ENCODE measurements at regions not wholly inside any gene's neighbourhood (a gene's known extent, or its start where the extent isn't known, plus 50 kb on each side); places are given as distances from the start of the nearest gene placed in this dataset.
"Not testable (repeated sequence)": the region's sequence is repeated elsewhere in the genome, so short reads cannot be mapped to it uniquely, and the experiment has no call there.

DNA sequence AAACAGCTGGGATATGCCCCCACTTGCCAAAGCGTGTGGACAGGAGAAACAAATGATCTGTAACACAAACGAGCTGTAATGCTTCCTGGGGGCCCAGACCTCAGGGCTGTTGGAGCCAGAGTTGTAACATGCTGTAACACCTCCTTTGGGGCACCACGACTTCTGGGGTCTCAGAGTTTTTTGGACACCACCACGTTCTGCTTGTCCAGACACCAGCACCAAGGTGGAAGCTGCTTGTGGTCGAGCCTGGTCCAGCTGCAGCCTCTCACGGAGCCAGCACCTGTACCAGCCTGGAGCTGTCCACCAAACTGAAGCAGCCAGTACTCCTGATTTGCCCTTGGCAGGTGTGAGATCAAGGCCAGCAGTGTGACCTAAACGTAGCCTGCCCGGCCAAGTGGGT, 879.4 kb downstream of the SLC6A15 start:
- no peak for DNase-seq

- not testable (repeated sequence) for DNase-seq
Measured at GRCh38 chr12:84018556-84019179, 893.9 kb downstream of the SLC6A15 start.

- DNase-seq: no peak
Measured at GRCh38 chr12:84016956-84017355, 895.6 kb downstream of the SLC6A15 start.

DNA sequence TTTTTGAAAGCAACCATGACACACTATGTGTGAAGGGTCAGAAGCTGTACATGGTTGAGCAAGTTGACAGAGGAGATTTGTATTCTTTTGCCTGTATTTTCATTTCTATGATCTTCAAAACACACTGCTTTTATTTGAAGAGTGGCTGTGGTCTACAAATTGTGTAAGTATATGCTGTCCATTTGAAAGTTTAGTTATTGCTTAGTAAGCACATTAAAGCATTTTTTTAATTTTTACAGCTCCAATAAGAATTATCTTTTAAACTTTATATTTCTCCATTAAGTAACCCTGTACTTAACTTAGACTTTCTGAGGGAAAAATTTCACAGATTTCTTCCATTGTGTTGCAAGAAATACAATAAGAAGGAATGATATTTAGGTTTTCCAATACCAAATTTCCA, 915.2 kb downstream of the SLC6A15 start:
- no peak for DNase-seq

DNA sequence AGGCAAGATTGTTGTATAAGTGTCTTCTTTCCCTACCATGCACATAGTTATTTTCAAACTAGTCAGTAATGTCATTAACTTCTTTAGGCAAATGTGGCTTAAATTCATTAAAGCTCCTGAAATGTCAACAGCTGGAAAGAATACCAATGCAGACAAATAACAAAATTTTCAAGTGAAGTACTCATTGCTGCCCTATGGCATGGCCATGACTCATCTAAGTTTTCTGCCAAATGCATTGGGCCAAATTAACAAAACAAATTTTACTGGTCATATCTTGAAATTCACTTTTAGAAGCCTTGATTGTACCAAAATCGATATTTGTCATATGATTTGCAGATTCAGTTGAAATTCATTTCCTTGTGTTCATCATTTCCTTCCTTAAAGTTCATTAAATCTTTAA, 915.9 kb downstream of the SLC6A15 start:
- DNase-seq: no peak

DNA sequence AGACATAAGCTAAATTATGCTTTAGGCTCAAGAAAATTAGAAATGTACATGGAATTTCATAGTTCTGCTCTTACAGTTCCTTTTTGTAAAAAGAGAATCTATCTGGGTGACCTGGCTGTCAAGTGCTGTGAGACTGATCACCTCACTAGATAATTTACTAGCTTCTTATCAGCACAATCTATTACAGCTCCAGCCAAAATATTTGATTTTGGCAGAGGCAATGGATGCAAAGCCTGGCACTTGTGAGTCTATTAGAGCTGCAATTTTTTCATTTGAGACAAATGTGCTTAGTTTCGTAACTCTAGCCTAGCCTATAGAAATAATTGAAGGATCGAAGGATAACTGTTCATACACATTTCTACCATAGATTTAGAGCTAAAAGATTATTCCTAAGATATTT, 927.5 kb downstream of the SLC6A15 start:
- no peak for DNase-seq

GRCh38 chr12:83980398-83980797, 932.2 kb downstream of the SLC6A15 start:
- no peak for DNase-seq

DNA sequence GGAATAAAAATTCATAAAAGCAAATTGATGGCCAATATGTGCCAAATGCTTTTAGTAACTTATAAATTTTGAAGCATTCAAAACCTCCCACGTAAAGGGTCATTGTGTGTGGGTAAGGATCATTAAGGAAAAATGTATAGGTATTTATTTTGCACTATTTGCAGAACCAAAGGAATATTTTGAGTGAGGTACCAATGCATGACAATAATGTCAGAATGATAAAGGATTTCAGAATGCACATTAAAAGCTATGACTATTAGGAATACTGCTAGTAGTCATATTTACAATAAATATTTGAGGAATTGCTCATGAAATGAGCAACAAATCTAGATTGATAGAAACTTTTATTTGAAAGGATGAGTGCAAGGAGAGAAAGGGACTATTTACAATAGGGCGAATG, 932.8 kb downstream of the SLC6A15 start:
- DNase-seq: no peak

- DNase-seq: no peak
Measured at GRCh38 chr12:83971781-83972180, 940.8 kb downstream of the SLC6A15 start.

GRCh38 chr12:83960767-83961166, 951.8 kb downstream of the SLC6A15 start:
- DNase-seq: no peak

DNA sequence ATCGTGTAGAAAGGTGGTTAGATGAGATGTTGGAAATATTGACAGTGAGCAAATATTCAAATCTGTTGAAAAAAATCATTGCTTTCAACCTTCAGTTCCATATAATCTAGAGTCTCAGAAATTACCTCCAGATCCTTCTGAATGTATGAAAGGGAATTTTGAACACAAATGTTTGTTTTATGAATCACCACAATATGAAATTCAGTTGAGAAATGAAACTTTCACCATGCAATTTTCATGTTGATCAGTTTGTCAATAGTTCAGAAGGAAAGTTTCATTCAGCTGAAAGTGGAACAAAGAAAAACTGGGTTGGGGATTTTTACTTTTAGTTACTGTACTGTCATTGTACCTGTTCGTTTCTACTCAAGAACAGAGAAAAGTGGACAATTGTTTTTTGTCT, 953.6 kb downstream of the SLC6A15 start:
- no peak for DNase-seq

DNA sequence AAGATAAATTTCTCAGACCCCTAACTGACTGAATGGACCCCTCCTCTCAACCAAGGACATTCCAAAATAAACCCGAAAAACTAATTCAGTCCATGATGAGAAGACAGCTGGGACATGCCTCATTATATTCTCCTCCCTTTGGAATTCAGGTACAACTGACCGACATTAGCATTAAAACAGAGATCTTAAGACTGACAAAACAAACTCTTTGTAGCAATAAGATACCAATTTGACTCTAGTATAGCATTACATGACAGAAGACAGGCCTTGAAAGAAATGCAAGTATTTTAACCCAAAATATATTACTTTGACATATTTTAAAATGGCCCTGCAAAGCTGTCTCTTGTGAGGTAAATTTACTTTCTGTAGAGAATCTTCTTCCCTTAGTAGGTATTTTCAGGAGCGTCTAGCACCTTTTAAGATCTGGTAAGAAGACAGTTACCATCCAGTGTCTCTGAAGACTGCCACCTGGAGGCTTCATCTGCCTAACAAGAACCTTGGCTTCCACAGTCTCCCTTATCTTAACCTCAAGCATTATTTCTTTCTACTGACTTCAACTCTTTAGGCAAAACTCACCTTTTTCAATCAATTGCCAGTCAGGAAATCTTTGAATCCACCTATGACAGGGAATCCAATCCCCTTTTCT, 957.5 kb downstream of the SLC6A15 start:
- peak; percentile 2 for DNase-seq

- no peak for DNase-seq
Measured at GRCh38 chr12:83954071-83954789, 958.4 kb downstream of the SLC6A15 start.

DNA sequence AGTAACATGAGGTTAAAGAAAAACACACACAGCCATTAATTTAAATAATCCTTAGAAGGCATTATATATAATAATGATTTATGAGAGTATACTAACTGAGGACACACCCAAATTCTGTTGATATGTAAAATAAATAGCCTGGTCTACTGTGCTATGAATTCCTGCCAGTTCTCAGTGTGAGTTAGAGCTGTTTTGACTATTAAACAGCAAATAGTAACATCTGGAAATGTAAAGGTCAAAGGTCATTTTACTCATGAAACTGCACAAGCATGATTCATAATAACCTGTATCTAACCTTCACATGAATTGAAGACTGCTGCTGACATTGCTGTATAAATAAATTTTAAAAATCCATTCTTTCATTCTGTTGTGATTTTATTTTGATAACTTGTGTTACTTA, 966.7 kb downstream of the SLC6A15 start:
- DNase-seq: no peak

GRCh38 chr12:83939718-83940117, 972.9 kb downstream of the SLC6A15 start:
- DNase-seq: no peak

GRCh38 chr12:83933615-83934014, 979.0 kb downstream of the SLC6A15 start:
- DNase-seq: no peak

DNA sequence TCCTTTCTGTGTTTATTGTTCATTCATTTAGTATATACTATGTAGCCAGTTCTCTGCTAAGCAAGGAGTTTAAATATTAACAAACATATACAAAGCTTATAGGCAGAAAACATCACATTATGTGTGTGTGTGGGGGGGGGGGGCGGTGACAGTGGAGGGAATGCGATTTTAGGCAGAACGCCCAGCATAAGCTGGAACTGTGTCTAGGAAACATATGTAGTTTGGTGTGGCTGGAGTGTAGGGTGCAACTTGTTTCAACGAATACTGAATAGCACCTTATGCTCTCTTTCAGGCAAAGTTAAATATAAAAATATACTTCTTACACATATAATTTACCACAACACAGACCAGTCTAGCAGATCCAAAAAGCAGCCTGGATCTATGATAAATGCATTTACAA, 980.6 kb downstream of the SLC6A15 start:
- DNase-seq: no peak

DNA sequence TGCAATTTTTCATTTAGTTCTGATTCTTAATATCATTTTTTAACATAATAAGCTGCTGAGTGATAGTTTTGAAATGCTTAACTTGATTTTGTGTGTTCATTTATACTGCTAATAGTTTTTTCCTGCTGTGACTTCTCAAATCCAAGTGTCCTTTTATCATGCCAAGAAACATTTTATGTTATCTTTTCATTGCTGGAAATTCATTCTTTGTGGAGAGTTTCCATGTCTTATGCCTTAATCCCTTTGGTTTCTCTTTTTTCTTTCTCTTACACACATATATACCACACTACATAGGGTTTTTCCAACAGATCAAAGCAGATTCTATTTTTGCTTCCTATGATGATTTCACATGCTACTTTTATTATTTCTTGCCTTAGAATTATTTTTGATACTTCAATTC, 981.1 kb downstream of the SLC6A15 start:
- no peak for DNase-seq

DNA sequence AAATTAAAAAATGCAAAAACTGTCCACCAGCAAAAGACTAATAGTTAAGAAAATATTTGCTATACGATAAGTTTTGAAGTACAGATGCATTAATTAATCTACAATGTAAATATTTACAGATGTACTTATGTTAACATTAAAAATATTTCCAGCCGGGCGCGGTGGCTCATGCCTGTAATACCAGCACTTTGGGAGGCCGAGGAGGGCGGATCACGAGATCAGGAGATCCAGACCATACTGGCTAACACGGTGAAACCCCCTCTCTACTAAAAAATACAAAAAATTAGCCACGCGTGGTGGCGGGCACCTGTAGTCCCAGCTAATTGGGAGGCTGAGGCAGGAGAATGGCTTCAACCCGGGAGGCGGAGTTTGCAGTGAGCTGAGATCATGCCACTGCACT, 982.8 kb downstream of the SLC6A15 start:
- DNase-seq: not testable (repeated sequence)

- DNase-seq: no peak
Measured at GRCh38 chr12:83920821-83921547, 991.6 kb downstream of the SLC6A15 start.

DNA sequence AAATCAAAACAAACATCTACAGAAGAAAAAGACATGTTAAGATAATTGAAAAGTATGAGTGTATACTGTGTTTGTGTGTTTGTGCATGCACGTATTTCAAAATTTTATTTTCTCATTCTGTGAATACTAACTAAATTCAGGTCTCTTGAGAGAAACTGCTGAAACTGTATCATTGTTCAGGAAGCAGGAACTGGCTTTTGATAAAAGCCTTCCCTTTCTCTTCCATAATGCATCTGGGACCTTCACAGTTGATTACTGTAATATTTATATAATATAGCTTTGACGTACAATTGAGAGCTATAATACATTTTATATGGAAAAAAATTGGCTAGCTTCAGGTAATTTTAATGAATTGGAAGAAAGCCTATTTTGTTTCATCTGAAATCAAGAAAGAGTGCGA, 993.5 kb downstream of the SLC6A15 start:
- DNase-seq: no peak

GRCh38 chr12:83904175-83904574, 1008.4 kb downstream of the SLC6A15 start:
- no peak for DNase-seq

DNA sequence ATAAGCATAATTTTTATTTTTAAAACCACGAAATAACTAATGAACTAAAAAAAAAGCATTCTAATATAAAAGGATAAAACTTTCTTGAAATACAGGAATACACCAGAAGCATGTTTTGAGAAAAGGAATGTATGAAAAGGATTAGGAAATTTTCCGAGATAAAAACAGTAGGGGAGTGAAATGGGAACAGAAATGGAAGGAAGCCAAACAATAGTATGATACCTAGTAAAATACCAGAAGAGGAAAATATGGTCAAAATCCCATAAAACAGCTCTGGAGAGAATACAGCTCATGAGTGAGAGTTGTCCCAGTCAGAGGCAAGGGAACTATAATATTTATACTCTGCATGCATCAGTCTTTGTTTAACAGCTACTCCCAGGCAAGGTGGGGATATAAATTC, 1016.2 kb downstream of the SLC6A15 start:
- DNase-seq: no peak

- no peak for DNase-seq
Measured at GRCh38 chr12:83893101-83893500, 1019.5 kb downstream of the SLC6A15 start.
